HEK293 (cell line): ENCODE measurements at regions not wholly inside any gene's neighbourhood (a gene's known extent, or its start where the extent isn't known, plus 50 kb on each side); places are given as distances from the start of the nearest gene placed in this dataset.

Experiments
- CTCF ChIA-PET: fragments of 350-600 bp; formaldehyde crosslinking; extraction: SDS; loops from one replicate; lab custom pipeline; 2021; ENCODE audit warnings: antibody characterized with exemption; lab: Yijun Ruan, JAX
- POLR2A ChIA-PET: fragments of 300-600 bp; formaldehyde crosslinking; extraction: SDS; loops from one replicate; lab custom pipeline; 2020; ENCODE audit warnings: antibody characterized with exemption, inconsistent platforms; lab: Yijun Ruan, JAX
- H3K27ac ChIP-seq: fragments of 200-500 bp; sonication (Bioruptor generic); 2 replicates; pipeline ENCODE4 v1.5.1; 2014; ENCODE audit warnings: low read depth, low read length, control low read depth, inconsistent platforms; ENCODE audit errors: extremely low read depth
- H3K36me3 ChIP-seq, 2 experiments: fragments of 200-500 bp in 1 of 2; sonication (Bioruptor generic) in 1 of 2; 1 replicate in 1 of 2; 2 replicates in 1 of 2; pipeline ENCODE4 v1.5.1; 2014 to 2017; ENCODE audit warnings: inconsistent platforms in 2 of 2, low read length in 2 of 2; ENCODE audit not compliant: control insufficient read depth in 2 of 2, insufficient read depth in 1 of 2
- H3K4me1 ChIP-seq: fragments of 200-500 bp; sonication (Bioruptor generic); 2 replicates; pipeline ENCODE4 v1.5.1; 2014; ENCODE audit warnings: mild to moderate bottlenecking, low read length, inconsistent platforms; ENCODE audit not compliant: control insufficient read depth, insufficient read depth
- H3K4me3 ChIP-seq: 2 replicates; pipeline ENCODE4 v1.5.1; 2011; ENCODE audit warnings: low read depth, mild to moderate bottlenecking, control low read depth, low read length, moderate library complexity
- H3K9me3 ChIP-seq: fragments of 200-500 bp; sonication (Bioruptor generic); 2 replicates; pipeline ENCODE4 v1.5.1; 2014; ENCODE audit warnings: low read depth, low read length, inconsistent platforms; ENCODE audit not compliant: control insufficient read depth, insufficient read depth
- KLF7 ChIP-seq: fragments of 450-650 bp; formaldehyde crosslinking; IDR thresholded peaks from 2 replicates; pipeline ENCODE4 v1.5.1; 2016; ENCODE audit warnings: missing biosample characterization, missing genetic modification characterization, borderline replicate concordance
- MZF1 ChIP-seq: fragments of 450-650 bp; formaldehyde crosslinking; IDR thresholded peaks from 2 replicates; pipeline ENCODE4 v1.5.1; 2017; ENCODE audit warnings: missing biosample characterization, missing genetic modification characterization, borderline replicate concordance
- PRDM10 ChIP-seq: fragments of 450-650 bp; formaldehyde crosslinking; IDR thresholded peaks from 2 replicates; pipeline ENCODE4 v1.5.1; 2016; ENCODE audit warnings: missing biosample characterization, missing genetic modification characterization
- PRDM2 ChIP-seq: fragments of 450-650 bp; formaldehyde crosslinking; IDR thresholded peaks from 2 replicates; pipeline ENCODE4 v1.5.1; 2016; ENCODE audit warnings: missing biosample characterization, missing genetic modification characterization, borderline replicate concordance
- SP3 ChIP-seq: fragments of 450-650 bp; formaldehyde crosslinking; IDR thresholded peaks from 2 replicates; pipeline ENCODE4 v1.5.1; 2016; ENCODE audit warnings: missing biosample characterization, missing genetic modification characterization
- ZNF138 ChIP-seq: fragments of 450-650 bp; formaldehyde crosslinking; IDR thresholded peaks from 2 replicates; pipeline ENCODE4 v1.5.1; 2016; ENCODE audit warnings: missing biosample characterization, missing genetic modification characterization, borderline replicate concordance
- ZNF18 ChIP-seq: fragments of 450-650 bp; formaldehyde crosslinking; IDR thresholded peaks from 2 replicates; pipeline ENCODE4 v1.5.1; 2016; ENCODE audit warnings: missing biosample characterization, missing genetic modification characterization
- ZNF274 ChIP-seq, 2 experiments: fragments of 200-500 bp in 1 of 2; fragments of 450-650 bp in 1 of 2; sonication (Bioruptor generic) in 1 of 2; formaldehyde crosslinking in 1 of 2; IDR thresholded peaks; 2 replicates each; pipeline versions ENCODE4 v1.5.1 to v1.6.1; 2014 to 2016; ENCODE audit warnings: borderline replicate concordance in 1 of 2, inconsistent platforms in 1 of 2, low read length in 1 of 2, missing biosample characterization in 1 of 2, missing genetic modification characterization in 1 of 2
- ZNF394 ChIP-seq: fragments of 450-650 bp; formaldehyde crosslinking; IDR thresholded peaks from 2 replicates; pipeline ENCODE4 v1.5.1; 2016; ENCODE audit warnings: missing biosample characterization, missing genetic modification characterization, mild to moderate bottlenecking, moderate library complexity, borderline replicate concordance
- ZNF426 ChIP-seq: fragments of 450-650 bp; formaldehyde crosslinking; IDR thresholded peaks from 2 replicates; pipeline ENCODE4 v1.5.1; 2017; ENCODE audit warnings: missing biosample characterization, missing genetic modification characterization, mild to moderate bottlenecking, inconsistent platforms, moderate library complexity
- ZNF473 ChIP-seq: fragments of 450-650 bp; formaldehyde crosslinking; IDR thresholded peaks from 2 replicates; pipeline ENCODE4 v1.5.1; 2017; ENCODE audit warnings: missing biosample characterization, missing genetic modification characterization
- ZNF518A ChIP-seq: fragments of 450-650 bp; formaldehyde crosslinking; conservative IDR thresholded peaks from 2 replicates; pipeline ENCODE4 v1.5.1; 2016; ENCODE audit warnings: low read depth, missing biosample characterization, missing genetic modification characterization
- ZNF610 ChIP-seq: fragments of 450-650 bp; formaldehyde crosslinking; IDR thresholded peaks from 2 replicates; pipeline ENCODE4 v1.5.1; 2016; ENCODE audit warnings: missing biosample characterization, missing genetic modification characterization, borderline replicate concordance
- ZNF645 ChIP-seq: fragments of 450-650 bp; formaldehyde crosslinking; IDR thresholded peaks from 2 replicates; pipeline ENCODE4; 2016; ENCODE audit warnings: missing biosample characterization, missing genetic modification characterization
- ZNF658 ChIP-seq: fragments of 450-650 bp; formaldehyde crosslinking; IDR thresholded peaks from 2 replicates; pipeline ENCODE4; 2016; ENCODE audit warnings: missing biosample characterization, missing genetic modification characterization
- ZNF660 ChIP-seq: fragments of 450-650 bp; IDR thresholded peaks from 2 replicates; pipeline ENCODE4 v1.5.1; 2018; ENCODE audit warnings: missing biosample characterization, mild to moderate bottlenecking, missing genetic modification characterization
- ZNF776 ChIP-seq: fragments of 450-650 bp; formaldehyde crosslinking; IDR thresholded peaks from 2 replicates; pipeline ENCODE4 v1.5.0; 2017; ENCODE audit warnings: missing biosample characterization, missing genetic modification characterization, borderline replicate concordance
- ZNF830 ChIP-seq: fragments of 450-650 bp; IDR thresholded peaks from 2 replicates; pipeline ENCODE4 v1.5.0; 2018; ENCODE audit warnings: missing biosample characterization, missing genetic modification characterization, low read depth, mild to moderate bottlenecking, moderate library complexity
- ZNF837 ChIP-seq: fragments of 450-650 bp; formaldehyde crosslinking; IDR thresholded peaks from 2 replicates; pipeline ENCODE4 v1.5.1; 2016; ENCODE audit warnings: missing biosample characterization, missing genetic modification characterization

- TF ChIP-seq PRDM10 (tag by site-specific recombination), result no peak
- TF ChIP-seq SP3 (tag by site-specific recombination), result no peak
- TF ChIP-seq ZNF18 (tag by site-specific recombination), result no peak
- TF ChIP-seq ZNF645 (tag by site-specific recombination), result no peak
- TF ChIP-seq ZNF610 (tag by site-specific recombination), result no peak
- no peak for TF ChIP-seq MZF1 (tag by site-specific recombination)
- TF ChIP-seq ZNF394 (tag by site-specific recombination), result no peak
- no peak for TF ChIP-seq ZNF830
- no peak for TF ChIP-seq ZNF426
- no peak for TF ChIP-seq ZNF473 (tag by site-specific recombination)
Observed at GRCh38 chr3:145604851-145605250, 556.1 kb downstream of the PLOD2 start (continued).

- ChIA-PET POLR2A (no interaction called here), CTCF (interaction anchor here (0.6 kb wide), 1 partner anchor 318 kb away, joined by 3 read pairs; no protein-coding TSS in a partner anchor)
- H3K27ac ChIP-seq, result no peak overlapping the region
- TF ChIP-seq ZNF658 (tag by site-specific recombination), result no peak
- TF ChIP-seq ZNF518A (tag by site-specific recombination), result no peak
- TF ChIP-seq ZNF138, result no peak
- TF ChIP-seq ZNF837 (tag by site-specific recombination), result no peak
- TF ChIP-seq ZNF660 (tag by site-specific recombination), result no peak
- TF ChIP-seq ZNF274 (IDR thresholded peaks at IDR 0.05; ENCODE audit: low read length), result no peak
- TF ChIP-seq ZNF274 (tag by site-specific recombination; IDR thresholded peaks at IDR 0.05; ENCODE audit: borderline replicate concordance), result no peak
- TF ChIP-seq PRDM2 (tag by site-specific recombination), result no peak
- TF ChIP-seq KLF7, result no peak
- no peak for TF ChIP-seq ZNF776 (tag by site-specific recombination)
Observed at GRCh38 chr3:145620002-145620401, 541.0 kb downstream of the PLOD2 start.

More at GRCh38 chr3:145620002-145620401, 541.0 kb downstream of the PLOD2 start:
- Histone ChIP-seq H3K4me3 (no peak overlapping the region), H3K9me3 (no peaks in the 10 kb centered on the region), H3K4me1 (no peaks in the 10 kb centered on the region), H3K36me3 (no peaks in the 10 kb centered on the region)
